ENCODE measurements at regions not wholly inside any gene's neighbourhood (a gene's known extent, or its start where the extent isn't known, plus 50 kb on each side); places are given as distances from the start of the nearest gene placed in this dataset.

DNA sequence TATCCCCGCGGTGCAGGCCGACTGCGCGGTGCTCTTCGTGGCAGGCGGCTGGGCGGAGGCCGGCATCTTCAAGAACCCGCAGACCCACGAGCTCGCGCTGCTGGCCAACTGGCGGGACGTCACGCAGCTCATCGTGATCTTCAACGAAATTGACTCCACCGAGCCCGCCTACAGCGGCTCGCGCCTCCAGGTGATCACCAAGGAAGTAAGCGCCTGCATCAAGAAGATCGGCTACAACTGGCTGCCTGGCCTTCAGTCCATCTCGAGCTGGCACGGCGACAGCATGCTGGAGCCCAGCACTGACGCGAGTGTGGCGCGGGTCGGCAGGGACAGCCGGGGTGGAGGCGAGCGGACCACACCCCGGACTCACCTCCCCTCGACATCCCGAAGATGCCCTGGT lies 53.9 kb upstream of the MTNR1B start:
- TF ChIP-seq CTCF (IDR thresholded peaks at IDR 0.05) (no peak), POLR2A (IDR thresholded peaks at IDR 0.05) (no peak)
